Ectodermal cell (in vitro differentiated cells): ENCODE measurements at regions not wholly inside any gene's neighbourhood (a gene's known extent, or its start where the extent isn't known, plus 50 kb on each side); places are given as distances from the start of the nearest gene placed in this dataset.

Experiments
- H3K27ac ChIP-seq: 2 replicates; pipeline ENCODE4 v1.7.0; 2013; ENCODE audit warnings: mild to moderate bottlenecking, low read depth, low read length; ENCODE audit not compliant: insufficient read depth, poor library complexity, severe bottlenecking
- H3K27me3 ChIP-seq: 2 replicates; pipeline ENCODE4 v1.7.0; 2013; ENCODE audit warnings: mild to moderate bottlenecking, low read length; ENCODE audit not compliant: insufficient read depth, control insufficient read depth, poor library complexity, severe bottlenecking
- H3K36me3 ChIP-seq: one replicate; pipeline ENCODE4 v1.7.0; 2013; ENCODE audit warnings: low read length; ENCODE audit not compliant: control insufficient read depth, insufficient read depth
- H3K4me1 ChIP-seq: one replicate; pipeline ENCODE4 v1.7.0; 2013; ENCODE audit warnings: low read length; ENCODE audit not compliant: control insufficient read depth, insufficient read depth
- H3K4me3 ChIP-seq: 2 replicates; pipeline ENCODE4 v1.7.0; 2013; ENCODE audit warnings: low read depth, low read length, control low read depth; ENCODE audit not compliant: insufficient read depth
- H3K9me3 ChIP-seq: 2 replicates; pipeline ENCODE4 v1.7.0; 2013; ENCODE audit warnings: mild to moderate bottlenecking, low read length, moderate library complexity; ENCODE audit not compliant: control insufficient read depth
- WGBS, 2 experiments: methylation state at CpG; one replicate each; pipeline ENCODE4 v1.1.7; 2013; ENCODE audit warnings: missing lambda C conversion rate in 2 of 2; 5-methylcytosine and 5-hydroxymethylcytosine counted together

GRCh38 chr2:103145739-103146138, 383.9 kb downstream of the TMEM182 start:
- Histone ChIP-seq H3K4me1 (no peaks in the 10 kb centered on the region), H3K27ac (no peak overlapping the region), H3K27me3 (no peaks in the 10 kb centered on the region), H3K36me3 (no peaks in the 10 kb centered on the region), H3K9me3 (no peaks in the 10 kb centered on the region), H3K4me3 (no peak overlapping the region)
- WGBS, 2 experiments = 89 to 96% methylated on average over 1 of the region's 1 CpG

- H3K4me1 ChIP-seq = no peaks in the 10 kb centered on the region
- H3K4me3 ChIP-seq = no peak overlapping the region
- H3K27ac ChIP-seq = no peak overlapping the region
- H3K36me3 ChIP-seq = no peaks in the 10 kb centered on the region
- 94 to 96% methylated on average over 3 of the region's 3 CpGs for WGBS, 2 experiments
- no peaks in the 10 kb centered on the region for H3K27me3 ChIP-seq
- no peaks in the 10 kb centered on the region for H3K9me3 ChIP-seq
Observed at GRCh38 chr2:103151046-103151445, 389.2 kb downstream of the TMEM182 start.

- H3K27me3 ChIP-seq = no peaks in the 10 kb centered on the region
- no peaks in the 10 kb centered on the region for H3K36me3 ChIP-seq
- H3K27ac ChIP-seq = no peak overlapping the region
- no peaks in the 10 kb centered on the region for H3K4me1 ChIP-seq
- WGBS, 2 experiments = 93 to 95% methylated on average over 2 of the region's 2 CpGs
- no peak overlapping the region for H3K4me3 ChIP-seq
- no peaks in the 10 kb centered on the region for H3K9me3 ChIP-seq
Observed at GRCh38 chr2:103152556-103152955, 390.7 kb downstream of the TMEM182 start.

- no peaks in the 10 kb centered on the region for H3K4me1 ChIP-seq
- H3K9me3 ChIP-seq = no peaks in the 10 kb centered on the region
- no peak overlapping the region for H3K4me3 ChIP-seq
- no peaks in the 10 kb centered on the region for H3K36me3 ChIP-seq
- no peaks in the 10 kb centered on the region for H3K27me3 ChIP-seq
- no peak overlapping the region for H3K27ac ChIP-seq
- 86 to 88% methylated on average over 7 to 9 of the region's 9 CpGs for WGBS, 2 experiments
Observed at GRCh38 chr2:103153580-103154284, 391.9 kb downstream of the TMEM182 start.

DNA sequence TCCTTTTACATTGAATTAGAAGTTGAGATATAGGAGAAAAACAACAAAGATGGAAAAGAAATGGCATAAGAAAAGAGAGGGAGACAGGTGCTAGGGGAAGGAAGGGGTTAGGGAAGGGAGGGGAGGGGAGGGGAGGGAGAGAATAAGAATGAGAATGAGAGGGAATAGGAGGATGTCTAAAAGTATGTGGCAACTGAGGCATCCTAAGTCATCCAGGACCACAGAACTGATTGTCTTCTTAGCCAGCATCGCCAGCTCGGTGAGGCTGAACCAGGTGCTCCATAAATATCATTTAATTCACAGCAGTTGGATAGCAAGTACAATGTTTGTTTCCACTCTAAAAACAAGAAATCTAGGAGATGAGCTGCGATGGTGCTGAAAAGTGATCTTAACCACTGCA, 393.5 kb downstream of the TMEM182 start:
- Histone ChIP-seq H3K4me1 (no peaks in the 10 kb centered on the region), H3K9me3 (no peaks in the 10 kb centered on the region), H3K4me3 (no peak overlapping the region), H3K27ac (no peak overlapping the region), H3K27me3 (no peaks in the 10 kb centered on the region), H3K36me3 (no peaks in the 10 kb centered on the region)
- WGBS, 2 experiments = 94 to 100% methylated on average over 3 of the region's 3 CpGs

DNA sequence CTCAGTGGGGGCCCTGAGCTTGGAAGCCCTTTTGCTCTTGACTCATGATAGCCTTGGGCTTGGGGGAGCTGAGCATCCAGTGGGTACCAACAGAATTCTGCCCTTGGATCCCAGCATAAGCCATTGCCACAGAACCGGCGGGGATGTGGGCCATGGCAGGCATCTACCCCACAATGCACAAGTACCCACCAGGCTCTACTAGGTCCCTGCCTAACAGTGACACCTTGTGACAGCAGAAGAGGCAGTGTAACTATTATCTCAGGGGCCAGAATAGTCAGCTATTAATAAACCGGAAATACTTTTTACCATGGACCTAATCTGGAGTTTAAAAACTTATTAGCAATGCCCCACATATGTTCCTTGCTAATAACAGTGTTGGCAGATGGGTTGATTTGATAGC, 397.2 kb downstream of the TMEM182 start:
- Histone ChIP-seq H3K9me3 (no peaks in the 10 kb centered on the region), H3K27ac (no peak overlapping the region)
- 83 to 92% methylated on average over 3 of the region's 3 CpGs for WGBS, 2 experiments

DNA sequence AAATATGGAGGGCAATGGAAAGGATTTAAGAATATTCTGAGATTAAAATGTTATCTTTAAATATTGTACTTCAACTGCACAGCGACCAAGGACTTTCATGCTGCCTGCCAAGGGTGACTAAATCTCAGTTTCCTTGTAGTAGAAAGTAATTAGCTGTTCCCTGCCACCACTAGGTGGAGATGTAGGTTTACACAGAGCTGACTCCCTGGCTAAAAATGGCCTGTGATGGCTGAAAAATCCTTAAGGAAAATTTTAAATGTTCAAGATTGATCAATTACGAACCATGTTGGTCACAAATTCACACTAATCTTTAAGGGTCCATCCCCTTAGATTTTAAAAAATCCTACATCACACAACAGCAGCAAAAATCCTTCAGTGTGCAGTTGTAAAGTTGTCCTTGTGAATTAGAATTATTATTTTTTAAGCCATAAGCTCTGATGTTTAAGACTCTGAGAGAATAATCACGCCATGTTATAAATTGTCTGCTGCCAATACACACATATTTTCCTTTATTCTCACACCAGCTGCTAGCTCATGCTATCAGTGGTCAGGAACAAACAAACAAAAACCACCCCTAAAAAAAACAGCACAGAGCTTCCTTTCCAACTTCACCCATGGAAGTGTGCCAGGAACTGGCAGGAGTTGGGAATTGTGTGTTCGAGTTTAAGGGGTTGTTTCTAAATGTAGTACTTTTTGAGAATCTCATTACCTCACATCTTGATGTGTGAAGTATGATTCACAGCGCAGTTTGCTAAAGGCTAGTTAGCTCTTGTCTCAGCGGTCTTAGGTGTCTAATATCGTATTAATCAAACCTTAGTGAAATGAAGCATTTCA, 399.8 kb downstream of the TMEM182 start:
- H3K4me1 ChIP-seq = peaks cover 10% of the 10 kb centered on the region
- H3K9me3 ChIP-seq = no peaks in the 10 kb centered on the region
- H3K4me3 ChIP-seq = no peak overlapping the region
- WGBS, 2 experiments = 75 to 84% methylated on average over 7 of the region's 7 CpGs
- H3K27me3 ChIP-seq = no peaks in the 10 kb centered on the region
- no peaks in the 10 kb centered on the region for H3K36me3 ChIP-seq
- H3K27ac ChIP-seq = no peak overlapping the region

More for the DNA sequence above, 397.2 kb downstream of the TMEM182 start:
- no peak overlapping the region for H3K4me3 ChIP-seq
- no peaks in the 10 kb centered on the region for H3K27me3 ChIP-seq
- H3K36me3 ChIP-seq = no peaks in the 10 kb centered on the region
- no peaks in the 10 kb centered on the region for H3K4me1 ChIP-seq

- 56 to 58% methylated on average over 5 of the region's 5 CpGs for WGBS, 2 experiments
- H3K27me3 ChIP-seq = no peaks in the 10 kb centered on the region
Observed at GRCh38 chr2:103164748-103165147, 402.9 kb downstream of the TMEM182 start.

GRCh38 chr2:103165836-103166235, 404.0 kb downstream of the TMEM182 start:
- H3K27ac ChIP-seq = no peak overlapping the region
- H3K4me3 ChIP-seq = no peak overlapping the region
- no peaks in the 10 kb centered on the region for H3K9me3 ChIP-seq
- H3K4me1 ChIP-seq = peaks cover 10% of the 10 kb centered on the region
- no peaks in the 10 kb centered on the region for H3K36me3 ChIP-seq
- H3K27me3 ChIP-seq = no peaks in the 10 kb centered on the region
- 60 to 67% methylated on average over 6 of the region's 6 CpGs for WGBS, 2 experiments

More at GRCh38 chr2:103164748-103165147, 402.9 kb downstream of the TMEM182 start:
- no peak overlapping the region for H3K4me3 ChIP-seq
- H3K36me3 ChIP-seq = no peaks in the 10 kb centered on the region
- H3K9me3 ChIP-seq = no peaks in the 10 kb centered on the region
- H3K27ac ChIP-seq = no peak overlapping the region
- peaks cover 10% of the 10 kb centered on the region for H3K4me1 ChIP-seq
